ENCODE measurements at regions not wholly inside any gene's neighbourhood (a gene's known extent, or its start where the extent isn't known, plus 50 kb on each side); places are given as distances from the start of the nearest gene placed in this dataset.
"Not testable (repeated sequence)": the region's sequence is repeated elsewhere in the genome, so short reads cannot be mapped to it uniquely, and the experiment has no call there.

GRCh38 chr10:9299966-9300365 is 1245.5 kb downstream of the GATA3 start:
- CTCF ChIA-PET: no interaction called here

DNA sequence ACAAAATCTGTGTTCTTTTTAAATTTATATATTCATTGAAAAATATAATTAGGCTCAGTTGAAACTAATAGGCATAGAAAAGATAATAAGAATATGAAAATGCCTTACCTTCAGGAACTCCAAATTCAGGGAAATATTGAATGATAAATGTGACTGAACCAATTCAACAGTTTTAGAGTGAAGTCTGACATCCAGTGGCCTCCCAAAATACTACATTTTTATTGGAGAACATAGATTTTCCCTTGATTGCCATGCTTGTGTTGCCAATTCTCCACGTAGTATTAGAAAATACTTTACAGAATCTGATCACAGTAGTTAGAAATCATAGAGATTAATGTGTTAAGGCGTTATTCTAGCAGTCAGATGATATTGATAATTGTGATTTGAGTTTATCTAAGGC is 1246.7 kb downstream of the GATA3 start:
- ChIA-PET POLR2A (no interaction called here), CTCF (interaction anchor here (0.6 kb wide), 1 partner anchor 1235 kb away, joined by 3 read pairs; no protein-coding TSS in a partner anchor)

More at GRCh38 chr10:9299966-9300365, 1245.5 kb downstream of the GATA3 start:
- POLR2A ChIA-PET: no interaction called here

GRCh38 chr10:9301554-9301953 is 1247.1 kb downstream of the GATA3 start:
- ChIA-PET CTCF (interaction anchor here (0.6 kb wide), 1 partner anchor 1235 kb away, joined by 3 read pairs; no protein-coding TSS in a partner anchor), POLR2A (no interaction called here)

DNA sequence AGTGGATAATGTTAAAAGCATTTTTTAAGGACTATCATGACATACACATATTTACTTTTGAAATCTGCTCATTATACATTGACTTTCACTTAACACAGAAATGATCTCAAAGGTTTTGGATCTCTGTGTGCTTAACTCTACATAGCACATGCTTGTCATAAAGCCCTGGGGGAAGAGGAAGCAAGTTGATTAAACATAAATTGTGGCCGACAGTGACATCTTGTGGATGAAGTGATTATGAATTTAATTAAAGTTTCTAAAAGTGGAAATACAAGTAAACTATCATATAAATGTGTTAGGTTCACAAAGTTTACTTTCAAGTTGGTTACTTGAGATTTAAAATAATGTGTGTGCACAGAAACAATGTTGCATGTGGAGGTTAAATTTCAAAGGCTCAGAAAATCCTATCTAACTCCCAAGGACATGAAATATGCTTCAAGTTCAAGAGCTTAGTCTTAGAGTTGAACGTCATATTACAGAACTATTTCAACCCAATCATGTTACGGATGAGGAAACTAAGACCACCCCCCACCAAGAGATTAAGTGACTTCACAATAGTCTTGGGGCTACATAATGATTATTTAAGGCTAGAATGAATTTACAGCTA is 1247.8 kb downstream of the GATA3 start:
- POLR2A ChIA-PET: no interaction called here
- CTCF ChIA-PET: no interaction called here

- CTCF ChIA-PET: no interaction called here
Measured at GRCh38 chr10:9305018-9305655, 1250.6 kb downstream of the GATA3 start.

DNA sequence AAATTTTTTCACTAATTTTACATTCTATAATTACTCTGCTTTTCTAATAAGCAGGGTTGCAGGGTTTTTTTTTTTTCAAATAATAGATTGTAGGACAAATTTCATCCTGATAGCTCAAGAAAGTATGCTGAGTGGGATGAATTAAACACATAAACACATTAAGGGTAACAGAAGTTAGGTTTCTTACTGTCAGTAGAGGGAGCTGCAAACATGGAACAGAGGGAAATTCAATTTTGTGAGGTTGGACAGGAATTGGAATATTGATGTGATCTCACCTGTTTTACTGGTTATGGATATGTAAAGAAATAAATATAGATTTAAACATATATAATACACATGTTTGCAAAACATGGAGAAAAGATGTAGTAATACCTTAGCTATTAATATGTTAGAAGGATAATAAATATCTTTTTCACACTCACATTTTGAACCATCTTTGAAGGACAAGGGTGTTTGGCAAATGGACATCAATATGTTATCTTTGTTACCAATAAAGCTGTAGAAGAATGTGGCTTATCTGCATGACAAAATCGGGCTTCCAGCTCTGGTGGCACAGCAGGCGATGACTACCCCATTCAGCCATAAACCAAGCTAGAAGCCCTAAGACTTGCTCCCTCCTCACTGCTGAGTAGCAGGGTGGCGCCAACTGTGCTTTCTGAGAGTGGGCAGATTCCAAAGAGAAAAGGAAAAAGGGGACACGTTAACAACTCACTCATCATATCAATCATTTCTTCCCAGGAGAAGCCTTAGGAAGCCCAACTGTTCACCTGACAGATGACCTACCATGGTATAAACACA is 1257.4 kb downstream of the GATA3 start:
- ChIA-PET POLR2A (no interaction called here), CTCF (no interaction called here)

More at GRCh38 chr10:9305018-9305655, 1250.6 kb downstream of the GATA3 start:
- POLR2A ChIA-PET: interaction anchor here (0.6 kb wide), 1 partner anchor 1820 kb away, joined by 3 read pairs; no protein-coding TSS in a partner anchor

- ChIA-PET CTCF (no interaction called here), POLR2A (no interaction called here)
Measured at GRCh38 chr10:9315292-9315691, 1260.8 kb downstream of the GATA3 start.

DNA sequence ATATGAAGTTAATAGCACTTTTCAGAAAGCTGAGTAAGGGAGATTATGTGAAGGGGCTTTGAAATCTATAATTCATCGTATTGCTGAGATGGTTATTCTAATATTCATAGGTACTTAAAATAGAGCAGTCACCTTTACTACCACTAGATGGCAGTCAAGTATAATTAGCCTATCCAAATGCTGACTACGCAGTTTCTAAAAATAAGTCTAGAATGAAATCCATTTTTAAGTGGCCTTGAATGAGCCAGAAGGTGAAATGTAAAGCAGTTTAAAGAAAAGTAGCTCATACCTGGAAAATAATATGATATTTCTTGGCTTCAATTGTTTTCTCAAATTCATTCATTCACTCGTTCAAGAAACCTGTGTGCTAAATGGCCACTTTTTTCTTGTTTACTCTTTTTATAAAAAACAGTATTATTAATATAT is 1277.1 kb downstream of the GATA3 start:
- POLR2A ChIA-PET: no interaction called here
- CTCF ChIA-PET: no interaction called here

DNA sequence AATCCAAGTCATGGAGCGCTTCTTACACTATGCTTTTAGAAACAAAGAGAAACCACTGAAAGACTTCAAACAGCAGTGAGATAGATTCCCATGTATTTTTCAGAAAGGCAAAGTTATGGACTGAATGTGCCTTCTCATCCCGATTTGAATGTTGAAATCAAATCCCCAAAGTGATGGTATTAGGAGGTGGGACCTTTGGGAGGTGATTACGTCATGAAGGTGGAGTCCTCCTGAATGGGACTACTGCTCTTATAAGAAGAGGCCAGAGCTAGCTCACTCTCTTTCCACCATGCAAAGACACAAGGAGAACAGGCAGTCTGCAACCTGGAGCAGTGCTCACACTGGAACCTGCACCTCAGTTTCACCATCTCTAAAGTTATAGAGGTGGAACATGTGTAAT is 1279.8 kb downstream of the GATA3 start:
- ChIA-PET POLR2A (no interaction called here), CTCF (no interaction called here)

GRCh38 chr10:9339716-9340115 is 1285.2 kb downstream of the GATA3 start:
- ChIA-PET POLR2A (no interaction called here), CTCF (no interaction called here)

DNA sequence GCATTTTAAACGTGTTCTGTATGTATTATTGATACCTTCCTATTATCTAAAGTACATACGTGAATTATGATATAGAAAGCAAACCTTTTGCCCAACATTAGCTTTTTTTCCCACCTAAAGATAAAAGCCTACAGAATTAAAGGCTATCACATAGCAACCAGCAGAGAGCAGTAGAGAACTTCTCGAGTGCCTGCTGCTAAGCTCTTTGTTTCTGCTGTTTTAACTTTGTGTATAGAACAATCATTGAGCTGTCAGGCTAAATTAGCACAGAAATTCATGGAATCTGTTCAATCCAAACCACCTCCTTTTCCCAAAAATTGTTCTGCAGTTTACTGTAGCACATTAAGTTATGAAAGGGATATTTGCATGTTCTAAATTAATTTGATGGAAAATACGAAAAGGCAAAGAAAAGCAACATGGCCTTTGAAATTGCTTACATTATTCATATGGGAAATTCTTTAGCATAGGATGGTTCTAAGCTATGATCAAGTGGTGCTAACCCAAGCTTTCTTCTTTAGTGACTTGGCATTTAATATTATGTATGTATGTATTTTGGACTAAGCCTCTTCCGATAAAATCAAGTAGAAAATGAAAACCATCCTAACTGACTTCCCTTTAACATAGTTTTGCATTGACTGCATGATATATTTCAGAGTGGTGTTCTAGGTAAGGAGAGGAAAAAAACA is 1288.5 kb downstream of the GATA3 start:
- ChIA-PET POLR2A (no interaction called here), CTCF (interaction anchor here (0.6 kb wide), 1 partner anchor 1354 kb away, joined by 3 read pairs; no protein-coding TSS in a partner anchor)

DNA sequence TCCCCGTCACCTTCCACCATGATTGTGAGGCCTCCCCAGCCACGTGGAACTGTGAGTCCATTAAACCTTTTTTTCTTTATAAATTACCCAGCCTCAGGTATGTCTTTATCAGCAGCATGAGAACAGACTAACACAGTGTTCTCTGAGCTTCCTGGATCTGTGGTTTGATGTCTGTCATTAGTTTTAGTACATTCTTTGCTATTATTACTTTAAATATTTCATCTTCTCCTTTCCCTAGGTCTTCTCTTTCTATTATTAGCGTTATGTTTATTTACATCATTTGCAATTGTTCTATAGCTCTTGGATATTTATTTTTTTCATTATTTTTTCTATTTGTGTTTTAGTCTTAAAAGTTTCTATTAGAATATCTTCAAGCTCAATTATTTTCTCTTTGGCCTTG is 1293.4 kb downstream of the GATA3 start:
- CTCF ChIA-PET, POLR2A ChIA-PET: not testable (repeated sequence)

DNA sequence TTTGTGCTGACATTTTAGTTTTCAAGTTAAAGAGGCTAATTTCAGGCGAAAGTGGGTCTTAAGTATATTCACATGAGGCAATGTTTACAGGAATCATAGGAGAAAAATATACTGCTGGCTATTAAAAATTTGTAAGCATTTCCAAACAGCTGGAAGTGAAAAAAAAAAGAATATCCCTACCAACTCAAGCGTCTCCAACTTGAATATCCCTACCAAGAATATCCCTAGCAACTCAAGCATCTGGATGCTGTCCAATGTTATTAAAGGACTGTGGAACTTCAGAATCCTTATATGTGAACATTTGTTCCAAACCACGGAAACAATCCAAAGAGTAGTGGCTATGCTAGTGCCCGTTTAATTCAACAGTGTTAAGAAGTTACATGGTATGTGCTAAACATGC is 1303.0 kb downstream of the GATA3 start:
- POLR2A ChIA-PET: no interaction called here
- CTCF ChIA-PET: no interaction called here

GRCh38 chr10:9362721-9363120 is 1308.2 kb downstream of the GATA3 start:
- POLR2A ChIA-PET: no interaction called here
- CTCF ChIA-PET: no interaction called here

DNA sequence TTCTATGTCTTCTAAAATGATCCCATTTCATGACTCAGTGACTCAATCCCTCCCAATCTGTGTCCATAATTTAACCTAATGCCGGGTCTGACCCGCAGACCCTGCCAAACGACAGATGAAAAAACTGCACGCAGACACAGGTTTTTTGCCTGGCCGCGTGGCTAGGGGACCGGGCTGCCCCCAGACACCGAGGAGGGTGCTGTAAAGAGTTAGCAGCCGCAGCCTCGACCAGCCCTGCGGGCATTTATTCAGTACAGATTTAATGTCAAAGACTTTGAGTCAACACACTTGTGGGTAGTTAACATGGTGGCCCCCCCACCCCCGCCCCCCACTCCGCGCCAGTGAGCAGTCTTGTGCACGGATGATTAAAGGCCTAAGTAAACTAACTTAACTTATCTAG is 1324.7 kb downstream of the GATA3 start:
- ChIA-PET POLR2A (no interaction called here), CTCF (no interaction called here)

GRCh38 chr10:9381733-9382532 is 1327.4 kb downstream of the GATA3 start:
- ChIA-PET POLR2A (no interaction called here), CTCF (no interaction called here)

DNA sequence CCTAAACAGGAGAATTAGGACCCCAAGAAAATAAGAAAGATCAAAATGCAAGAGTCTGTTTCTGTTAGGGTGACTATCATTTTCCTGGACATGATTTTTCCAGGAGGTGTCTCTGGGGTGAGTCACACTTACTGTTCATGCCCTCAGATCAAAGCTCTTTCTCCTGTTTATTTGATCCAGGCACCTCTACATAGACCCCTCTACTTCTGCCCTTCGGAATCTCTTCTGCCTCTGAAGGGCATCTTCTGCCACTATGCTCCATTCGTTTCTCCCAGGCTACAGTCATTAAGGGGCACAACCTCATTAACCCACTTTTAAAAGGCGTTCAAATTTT is 1328.0 kb downstream of the GATA3 start:
- ChIA-PET POLR2A (no interaction called here), CTCF (no interaction called here)

DNA sequence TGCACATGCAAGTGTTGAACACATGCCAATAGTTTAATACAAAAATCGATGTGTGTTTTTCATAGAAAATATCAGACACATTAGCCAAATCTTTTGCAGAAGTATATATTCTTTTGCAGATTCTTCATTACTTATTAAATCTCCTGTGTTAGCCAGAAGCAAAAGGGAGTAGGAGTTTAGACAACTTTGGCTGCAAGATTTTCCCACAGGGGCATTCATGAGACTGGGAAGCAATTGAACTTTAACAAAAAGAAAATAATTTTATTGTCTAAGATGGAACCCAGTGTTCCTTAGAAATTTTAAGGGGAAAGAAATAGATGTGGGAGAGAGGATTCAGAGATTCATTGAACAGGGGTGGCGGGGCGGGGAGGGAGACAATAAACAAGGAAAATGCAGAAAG is 1336.0 kb downstream of the GATA3 start:
- CTCF ChIA-PET: no interaction called here
- POLR2A ChIA-PET: no interaction called here

- ChIA-PET CTCF (no interaction called here), POLR2A (no interaction called here)
Measured at GRCh38 chr10:9399275-9399983, 1344.9 kb downstream of the GATA3 start.
